ENCODE measurements at regions not wholly inside any gene's neighbourhood (a gene's known extent, or its start where the extent isn't known, plus 50 kb on each side); places are given as distances from the start of the nearest gene placed in this dataset.

GRCh38 chr13:34302596-34302995 is 484.6 kb downstream of the RFC3 start:
- no peak overlapping the region for H3K4me2 ChIP-seq (ENCODE audit: low read length)
- ATAC-seq (no peak), DNase-seq (ENCODE audit: low read depth, low spot score) (no peak)
- no peak overlapping the region for H3K9ac ChIP-seq (ENCODE audit: low read length)
- ChIA-PET RAD21 (ENCODE audit: low non-redundant PET in 1 of 2, low total read pairs in 2 of 2, uncharacterized antibody in 2 of 2, unreplicated experiment in 2 of 2) (no interaction called here), CTCF (no interaction called here), POLR2A (no interaction called here)
- no peak overlapping the region for H3K4me3 ChIP-seq (replicated peaks in 1 of 2; ENCODE audit: low read depth in 1 of 2, low read length in 2 of 2)
- no peaks in the 10 kb centered on the region for H3K9me3 ChIP-seq (ENCODE audit: control insufficient read depth in 1 of 2, insufficient read depth in 1 of 2, low read depth in 1 of 2, low read length in 2 of 2)
- H3K79me2 ChIP-seq (ENCODE audit: insufficient read depth, low read length): no peaks in the 10 kb centered on the region
- no peaks in the 10 kb centered on the region for H3K27me3 ChIP-seq (ENCODE audit: insufficient read depth, low read length)
- H4K20me1 ChIP-seq (ENCODE audit: insufficient read depth): no peaks in the 10 kb centered on the region
- no peak overlapping the region for H3K27ac ChIP-seq (ENCODE audit: low read depth, low read length)
- H3K4me1 ChIP-seq (ENCODE audit: control insufficient read depth in 1 of 2, insufficient read depth in 2 of 2, low read length in 2 of 2): no peaks in the 10 kb centered on the region
- H2AFZ ChIP-seq (ENCODE audit: low read depth, low read length, poor library complexity, severe bottlenecking): no peak overlapping the region
- no peak for TF ChIP-seq EZH2phosphoT487 (IDR thresholded peaks at IDR 0.05; ENCODE audit: borderline replicate concordance)
- no peak for TF ChIP-seq TCF7L2 (IDR thresholded peaks at IDR 0.05; ENCODE audit: borderline replicate concordance, extremely low read depth, insufficient read depth, insufficient read length)
- TF ChIP-seq ZNF274 (IDR thresholded peaks at IDR 0.05; ENCODE audit: low read depth, low read length): no peak
- no peak for TF ChIP-seq YY1 (IDR thresholded peaks at IDR 0.05; ENCODE audit: extremely low read depth, insufficient replicate concordance, low read depth, low read length)
- no peak for TF ChIP-seq RAD21 (IDR thresholded peaks at IDR 0.05; ENCODE audit: low read depth)
- no peak for TF ChIP-seq CTCF (IDR thresholded peaks at IDR 0.05 in 2 of 3, conservative IDR thresholded peaks at IDR 0.05 in 1 of 3; ENCODE audit: borderline replicate concordance in 1 of 3, insufficient read depth in 1 of 3, low read depth in 2 of 3, low read length in 2 of 3)
- TF ChIP-seq JUND (IDR thresholded peaks at IDR 0.05): no peak
- TF ChIP-seq EGR1 (IDR thresholded peaks at IDR 0.05; ENCODE audit: low read depth): no peak
- no peak for TF ChIP-seq ZBTB33 (IDR thresholded peaks at IDR 0.05; ENCODE audit: extremely low read depth, insufficient replicate concordance, low read length)
- TF ChIP-seq ZFX (IDR thresholded peaks at IDR 0.05): no peak
- TF ChIP-seq SIN3A (IDR thresholded peaks at IDR 0.05; ENCODE audit: low read depth): no peak
- no peak for TF ChIP-seq ATF3 (IDR thresholded peaks at IDR 0.05)
- TF ChIP-seq CEBPB (IDR thresholded peaks at IDR 0.05; ENCODE audit: low read depth): no peak
- TF ChIP-seq EZH2 (IDR thresholded peaks at IDR 0.05): no peak
- no peak for TF ChIP-seq POLR2A (IDR thresholded peaks at IDR 0.05; ENCODE audit: borderline replicate concordance, extremely low read depth, insufficient read depth, insufficient read length)
- TF ChIP-seq SRF (IDR thresholded peaks at IDR 0.05; ENCODE audit: low read depth): no peak
- TF ChIP-seq FOSL1 (IDR thresholded peaks at IDR 0.05; ENCODE audit: low read depth): no peak
- TF ChIP-seq, protein P1, sequence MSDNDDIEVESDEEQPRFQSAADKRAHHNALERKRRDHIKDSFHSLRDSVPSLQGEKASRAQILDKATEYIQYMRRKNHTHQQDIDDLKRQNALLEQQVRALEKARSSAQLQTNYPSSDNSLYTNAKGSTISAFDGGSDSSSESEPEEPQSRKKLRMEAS (IDR thresholded peaks at IDR 0.05): no peak
- intact Hi-C loops (cut with micrococcal nuclease): no loop called here
- no peaks in the 10 kb centered on the region for H3K36me3 ChIP-seq (ENCODE audit: control insufficient read depth in 1 of 2, insufficient read depth in 2 of 2, low read length in 2 of 2)
- no TSS peak for BruUV-seq (replicated peaks)
- H3K9me2 ChIP-seq (ENCODE audit: insufficient read depth): no peaks in the 10 kb centered on the region
